Karpas-422 (cell line): ENCODE measurements at regions not wholly inside any gene's neighbourhood (a gene's known extent, or its start where the extent isn't known, plus 50 kb on each side); places are given as distances from the start of the nearest gene placed in this dataset.
"Not testable (repeated sequence)": the region's sequence is repeated elsewhere in the genome, so short reads cannot be mapped to it uniquely, and the experiment has no call there.

Experiments used
- DNase-seq: peaks from one replicate; pipeline ENCODE4 v3.0.0-alpha.2; 2015
- H2AFZ ChIP-seq: fragments of 200-600 bp; sonication (generic); 2 replicates; pipeline ENCODE4 v1.6.1; 2014; ENCODE audit warnings: antibody characterized with exemption, low read length, mixed read lengths
- H3K27ac ChIP-seq: fragments of 200-600 bp; sonication (generic); 2 replicates; pipeline ENCODE4 v1.5.1; 2014; ENCODE audit warnings: mild to moderate bottlenecking, low read length, moderate library complexity
- H3K27me3 ChIP-seq: fragments of 200-600 bp; sonication (generic); 2 replicates; pipeline ENCODE4 v1.6.1; 2014; ENCODE audit warnings: low read length, mixed read lengths
- H3K36me3 ChIP-seq: fragments of 200-600 bp; sonication (generic); 2 replicates; pipeline ENCODE4 v1.6.1; 2014; ENCODE audit warnings: low read length, mixed read lengths; ENCODE audit not compliant: insufficient read depth
- H3K4me1 ChIP-seq: fragments of 200-600 bp; sonication (generic); 2 replicates; pipeline ENCODE4 v1.6.1; 2014; ENCODE audit warnings: mild to moderate bottlenecking, low read length, mixed read lengths
- H3K4me2 ChIP-seq: fragments of 200-600 bp; sonication (generic); 2 replicates; pipeline ENCODE4 v1.6.1; 2014; ENCODE audit warnings: low read length, low read depth, mild to moderate bottlenecking; ENCODE audit not compliant: poor library complexity, severe bottlenecking
- H3K4me3 ChIP-seq: fragments of 200-600 bp; sonication (generic); 2 replicates; pipeline ENCODE4 v1.5.1; 2014; ENCODE audit warnings: mild to moderate bottlenecking, antibody characterized with exemption, low read length, mixed read lengths
- H3K79me2 ChIP-seq: fragments of 200-600 bp; sonication (generic); 2 replicates; pipeline ENCODE4 v1.6.1; 2014; ENCODE audit warnings: mild to moderate bottlenecking, low read length, mixed read lengths
- H3K9ac ChIP-seq: fragments of 200-600 bp; sonication (generic); 2 replicates; pipeline ENCODE4 v1.6.0; 2014; ENCODE audit warnings: low read length
- H3K9me2 ChIP-seq: fragments of 200-600 bp; sonication (generic), shearing (Covaris generic); replicated peaks from 2 replicates; pipeline ENCODE4 v1.6.0; 2014; ENCODE audit warnings: mild to moderate bottlenecking, low read length, moderate library complexity; ENCODE audit not compliant: insufficient read depth
- H3K9me3 ChIP-seq: fragments of 300-700, 200-600 bp; sonication (generic); 2 replicates; pipeline ENCODE4 v1.6.1; 2014; ENCODE audit warnings: low read length, mixed read lengths
- H4K20me1 ChIP-seq: fragments of 200-600 bp; sonication (generic); 2 replicates; pipeline ENCODE4 v1.6.1; 2014; ENCODE audit warnings: mild to moderate bottlenecking, antibody characterized with exemption, low read length, low read depth; ENCODE audit not compliant: insufficient read depth

GRCh38 chr5:143588121-143588520 is 184.6 kb upstream of the NR3C1 start:
- not testable (repeated sequence) for DNase-seq, H3K9ac ChIP-seq, H3K27me3 ChIP-seq, H3K27ac ChIP-seq, H3K4me2 ChIP-seq, H3K4me3 ChIP-seq, H3K9me3 ChIP-seq, H2AFZ ChIP-seq, H3K79me2 ChIP-seq, H3K36me3 ChIP-seq, H3K9me2 ChIP-seq, H4K20me1 ChIP-seq
- peaks cover 36% of the 10 kb centered on the region for H3K4me1 ChIP-seq

- H3K9me2 ChIP-seq, result no peaks in the 10 kb centered on the region
- H3K4me1 ChIP-seq, result peaks cover 34% of the 10 kb centered on the region
- H3K4me3 ChIP-seq, result no peak overlapping the region
- H3K27ac ChIP-seq, result no peak overlapping the region
- H3K27me3 ChIP-seq, result no peaks in the 10 kb centered on the region; the same call in 1 of the 2 replicates
- DNase-seq, result no peak
- H3K79me2 ChIP-seq, result no peaks in the 10 kb centered on the region
- no peaks in the 10 kb centered on the region for H3K36me3 ChIP-seq
- H2AFZ ChIP-seq, result no peak overlapping the region
- H3K9ac ChIP-seq, result no peak overlapping the region
- H4K20me1 ChIP-seq, result no peaks in the 10 kb centered on the region
- no peak overlapping the region for H3K4me2 ChIP-seq
- no peaks in the 10 kb centered on the region for H3K9me3 ChIP-seq
Measured at GRCh38 chr5:143586781-143587362, 183.4 kb upstream of the NR3C1 start.

- Histone ChIP-seq H2AFZ (no peak overlapping the region), H3K4me1 (peaks cover 27% of the 10 kb centered on the region), H3K79me2 (no peaks in the 10 kb centered on the region), H3K4me3 (no peak overlapping the region), H3K4me2 (no peak overlapping the region), H3K36me3 (no peaks in the 10 kb centered on the region), H4K20me1 (no peaks in the 10 kb centered on the region), H3K9ac (no peak overlapping the region), H3K27me3 (no peaks in the 10 kb centered on the region; the same call in 1 of the 2 replicates), H3K9me2 (no peaks in the 10 kb centered on the region), H3K27ac (no peak overlapping the region), H3K9me3 (no peaks in the 10 kb centered on the region)
- DNase-seq, result no peak
Measured at GRCh38 chr5:143585970-143586369, 182.5 kb upstream of the NR3C1 start.

- Histone ChIP-seq H2AFZ (peak overlapping the region; percentile 74), H3K4me1 (peaks cover 18% of the 10 kb centered on the region), H4K20me1 (no peaks in the 10 kb centered on the region), H3K4me3 (0 out of 2 replicates have a peak overlapping the region, but pooled peaks have one; percentile 5), H3K79me2 (no peaks in the 10 kb centered on the region), H3K9me3 (no peaks in the 10 kb centered on the region), H3K27me3 (no peaks in the 10 kb centered on the region; the same call in 1 of the 2 replicates), H3K4me2 (peak overlapping the region; percentile 36), H3K27ac (peak overlapping the region; percentile 69), H3K9me2 (no peaks in the 10 kb centered on the region), H3K9ac (0 out of 2 replicates have a peak overlapping the region, but pooled peaks have one; percentile 25), H3K36me3 (no peaks in the 10 kb centered on the region)
- DNase-seq, result no peak
Measured at GRCh38 chr5:143583409-143583808, 179.9 kb upstream of the NR3C1 start.

GRCh38 chr5:143582869-143583268 is 179.4 kb upstream of the NR3C1 start:
- Histone ChIP-seq H3K9me3 (no peaks in the 10 kb centered on the region), H2AFZ (peak overlapping the region; percentile 74), H4K20me1 (no peaks in the 10 kb centered on the region), H3K79me2 (no peaks in the 10 kb centered on the region), H3K36me3 (no peaks in the 10 kb centered on the region), H3K27me3 (no peaks in the 10 kb centered on the region; the same call in 1 of the 2 replicates), H3K4me1 (peaks cover 18% of the 10 kb centered on the region), H3K27ac (peak overlapping the region; percentile 69), H3K4me2 (peak overlapping the region; percentile 36), H3K9me2 (no peaks in the 10 kb centered on the region), H3K9ac (peak overlapping the region; percentile 25; the same call in 1 of the 2 replicates), H3K4me3 (peak overlapping the region; percentile 5; the same call in 1 of the 2 replicates)
- peak; percentile 76 for DNase-seq

GRCh38 chr5:143582176-143582575 is 178.7 kb upstream of the NR3C1 start:
- Histone ChIP-seq H3K4me1 (peaks cover 24% of the 10 kb centered on the region), H3K9ac (no peak overlapping the region), H3K27ac (peak overlapping the region; percentile 69), H3K27me3 (no peaks in the 10 kb centered on the region; the same call in 1 of the 2 replicates), H3K9me3 (no peaks in the 10 kb centered on the region), H3K36me3 (no peaks in the 10 kb centered on the region), H2AFZ (no peak overlapping the region), H3K4me3 (no peak overlapping the region), H3K79me2 (no peaks in the 10 kb centered on the region), H3K4me2 (peak overlapping the region; percentile 36), H3K9me2 (no peaks in the 10 kb centered on the region), H4K20me1 (no peaks in the 10 kb centered on the region)
- no peak for DNase-seq

GRCh38 chr5:143581649-143582048 is 178.2 kb upstream of the NR3C1 start:
- Histone ChIP-seq H3K4me3 (no peak overlapping the region), H3K27ac (no peak overlapping the region), H3K4me1 (peaks cover 30% of the 10 kb centered on the region), H3K9me3 (no peaks in the 10 kb centered on the region), H3K79me2 (no peaks in the 10 kb centered on the region), H3K9me2 (no peaks in the 10 kb centered on the region), H4K20me1 (no peaks in the 10 kb centered on the region), H3K36me3 (no peaks in the 10 kb centered on the region), H3K27me3 (no peaks in the 10 kb centered on the region; the same call in 1 of the 2 replicates), H2AFZ (no peak overlapping the region), H3K9ac (no peak overlapping the region), H3K4me2 (no peak overlapping the region)
- DNase-seq, result no peak

GRCh38 chr5:143581147-143581546 is 177.7 kb upstream of the NR3C1 start:
- Histone ChIP-seq H3K27ac (no peak overlapping the region), H3K4me3 (no peak overlapping the region), H3K9me3 (no peaks in the 10 kb centered on the region), H3K4me2 (no peak overlapping the region), H3K9ac (no peak overlapping the region), H3K9me2 (no peaks in the 10 kb centered on the region), H3K36me3 (no peaks in the 10 kb centered on the region), H3K79me2 (no peaks in the 10 kb centered on the region), H2AFZ (no peak overlapping the region), H3K27me3 (no peaks in the 10 kb centered on the region), H3K4me1 (peaks cover 34% of the 10 kb centered on the region), H4K20me1 (no peaks in the 10 kb centered on the region)
- DNase-seq, result no peak
